Testis (tissue), 2 donors: ENCODE measurements at regions not wholly inside any gene's neighbourhood (a gene's known extent, or its start where the extent isn't known, plus 50 kb on each side); places are given as distances from the start of the nearest gene placed in this dataset.

Experiments
- DNase-seq: peaks from one replicate; pipeline ENCODE4 v3.0.0-alpha.2; 2019
- H3K27ac ChIP-seq, 2 donors: fragments of 200-600 bp; sonication (generic); one replicate each; pipeline ENCODE4 v1.5.1; 2019
- H3K27me3 ChIP-seq: fragments of 200-600 bp; sonication (generic); one replicate; pipeline ENCODE4 v1.5.1; 2019
- H3K36me3 ChIP-seq: fragments of 200-600 bp; sonication (generic); one replicate; pipeline ENCODE4 v1.5.1; 2017; ENCODE audit warnings: low read depth; ENCODE audit errors: missing control alignments
- H3K4me1 ChIP-seq: fragments of 200-600 bp; sonication (generic); one replicate; pipeline ENCODE4 v1.5.1; 2019
- H3K4me3 ChIP-seq, 2 donors: fragments of 200-600 bp; sonication (generic); one replicate each; pipeline ENCODE4 v1.5.1; 2017 to 2019
- H3K9me3 ChIP-seq: fragments of 200-600 bp; sonication (generic); one replicate; pipeline ENCODE4 v1.5.1; 2017
- POLR2A ChIP-seq: fragments of 450-650 bp; IDR thresholded peaks from one replicate; pipeline ENCODE4 v1.6.1; 2017; ENCODE audit warnings: antibody characterized with exemption, mild to moderate bottlenecking, moderate library complexity
- WGBS, 2 donors: methylation state at CpG; one replicate each; pipeline ENCODE4 v1.1.5; 2018; 5-methylcytosine and 5-hydroxymethylcytosine counted together
- intact Hi-C: fragments of 100-400 bp; cut with DNase I; formaldehyde crosslinking; loops from one replicate; pipeline ENCODE4 v1.15.1; 2023; ENCODE audit warnings: low total_unique reads
- TF ChIP-seq, protein P1 (sequence below), 3 experiments: fragments of 450-650 bp in 2 of 3; fragments of 200-600 bp in 1 of 3; sonication (generic) in 1 of 3; IDR thresholded peaks; one replicate each; pipeline ENCODE4 v1.5.1; 2016 to 2019; ENCODE audit warnings: antibody characterized with exemption in 3 of 3, mild to moderate bottlenecking in 2 of 3, moderate library complexity in 1 of 3

DNA sequence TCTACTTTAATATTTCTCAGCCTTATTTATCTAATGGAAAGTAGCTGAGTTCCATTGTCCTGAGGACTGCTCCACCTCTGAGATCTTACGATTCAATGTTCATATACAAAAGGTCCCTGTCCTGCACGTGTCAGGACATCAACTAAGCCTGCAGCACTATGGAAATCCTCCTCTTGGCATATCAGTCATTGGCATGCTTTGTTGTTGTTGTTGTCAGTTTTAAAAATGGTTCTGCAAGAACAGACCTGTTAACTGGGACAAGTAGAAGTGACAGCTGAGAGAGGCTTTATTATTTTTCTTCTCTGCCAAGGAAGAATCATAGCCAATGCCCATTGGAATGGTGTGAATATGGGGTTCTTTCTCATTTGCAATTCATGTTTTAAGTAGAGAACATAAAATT, 450.1 kb upstream of the PKDCC start:
- no peaks in the 10 kb centered on the region for H3K36me3 ChIP-seq
- TF ChIP-seq, protein P1, sequence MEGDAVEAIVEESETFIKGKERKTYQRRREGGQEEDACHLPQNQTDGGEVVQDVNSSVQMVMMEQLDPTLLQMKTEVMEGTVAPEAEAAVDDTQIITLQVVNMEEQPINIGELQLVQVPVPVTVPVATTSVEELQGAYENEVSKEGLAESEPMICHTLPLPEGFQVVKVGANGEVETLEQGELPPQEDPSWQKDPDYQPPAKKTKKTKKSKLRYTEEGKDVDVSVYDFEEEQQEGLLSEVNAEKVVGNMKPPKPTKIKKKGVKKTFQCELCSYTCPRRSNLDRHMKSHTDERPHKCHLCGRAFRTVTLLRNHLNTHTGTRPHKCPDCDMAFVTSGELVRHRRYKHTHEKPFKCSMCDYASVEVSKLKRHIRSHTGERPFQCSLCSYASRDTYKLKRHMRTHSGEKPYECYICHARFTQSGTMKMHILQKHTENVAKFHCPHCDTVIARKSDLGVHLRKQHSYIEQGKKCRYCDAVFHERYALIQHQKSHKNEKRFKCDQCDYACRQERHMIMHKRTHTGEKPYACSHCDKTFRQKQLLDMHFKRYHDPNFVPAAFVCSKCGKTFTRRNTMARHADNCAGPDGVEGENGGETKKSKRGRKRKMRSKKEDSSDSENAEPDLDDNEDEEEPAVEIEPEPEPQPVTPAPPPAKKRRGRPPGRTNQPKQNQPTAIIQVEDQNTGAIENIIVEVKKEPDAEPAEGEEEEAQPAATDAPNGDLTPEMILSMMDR (IDR thresholded peaks at IDR 0.05): no peak
- TF ChIP-seq POLR2A: no peak
- intact Hi-C loops: no loop called here
- WGBS, 2 donors: 41 to 51% methylated on average over 2 of the region's 2 CpGs
- H3K4me1 ChIP-seq: peaks cover 52% of the 10 kb centered on the region
- no peaks in the 10 kb centered on the region for H3K27me3 ChIP-seq
- no peaks in the 10 kb centered on the region for H3K9me3 ChIP-seq
- DNase-seq: no peak
- peak overlapping the region; percentile 87 to 88 for H3K27ac ChIP-seq
- no peak overlapping the region for H3K4me3 ChIP-seq

DNA sequence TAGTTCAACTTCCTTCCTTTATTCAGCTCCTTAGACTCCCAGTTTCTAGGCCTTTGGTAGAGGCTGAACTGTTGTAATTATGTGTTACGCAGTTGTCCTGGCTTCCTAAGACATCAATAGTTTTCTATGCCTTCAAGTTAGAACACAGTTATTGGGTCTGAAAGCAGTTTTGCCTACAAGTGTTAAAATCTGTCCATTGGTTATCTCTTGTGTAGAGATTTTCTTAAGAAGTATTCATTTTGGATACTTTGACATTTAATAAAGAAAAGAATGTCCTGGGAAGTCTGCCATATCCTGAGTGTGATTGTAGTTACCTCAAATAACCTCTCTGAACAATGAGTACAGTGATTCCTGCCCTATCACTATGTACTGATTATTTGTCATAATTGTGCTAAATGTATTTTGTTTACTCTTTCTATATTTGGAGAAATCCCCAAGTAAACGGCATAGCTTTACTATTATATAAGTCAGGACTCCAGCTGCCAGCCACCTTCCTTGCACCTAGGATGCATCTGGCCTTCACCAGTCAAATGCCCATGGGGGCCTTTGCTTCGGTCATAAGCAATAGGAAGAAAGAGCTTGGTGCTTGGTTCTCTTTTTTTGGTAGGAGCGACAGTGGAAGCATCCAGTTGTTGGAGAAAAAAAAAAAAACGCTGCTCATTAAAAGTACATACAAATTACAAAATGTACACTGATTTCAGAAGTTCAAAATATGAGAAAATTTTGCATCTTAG, 449.5 kb upstream of the PKDCC start:
- intact Hi-C loops: no loop called here
- TF ChIP-seq, protein P1 (IDR thresholded peaks at IDR 0.05): no peak
- TF ChIP-seq POLR2A: no peak
- Histone ChIP-seq H3K4me3 (no peak overlapping the region), H3K36me3 (no peaks in the 10 kb centered on the region), H3K27me3 (no peaks in the 10 kb centered on the region), H3K9me3 (no peaks in the 10 kb centered on the region), H3K4me1 (peaks cover 54% of the 10 kb centered on the region), H3K27ac (peak overlapping the region; percentile 87 to 88)
- 24 to 31% methylated on average over 5 of the region's 5 CpGs for WGBS, 2 donors
- DNase-seq: peak; percentile 64

DNA sequence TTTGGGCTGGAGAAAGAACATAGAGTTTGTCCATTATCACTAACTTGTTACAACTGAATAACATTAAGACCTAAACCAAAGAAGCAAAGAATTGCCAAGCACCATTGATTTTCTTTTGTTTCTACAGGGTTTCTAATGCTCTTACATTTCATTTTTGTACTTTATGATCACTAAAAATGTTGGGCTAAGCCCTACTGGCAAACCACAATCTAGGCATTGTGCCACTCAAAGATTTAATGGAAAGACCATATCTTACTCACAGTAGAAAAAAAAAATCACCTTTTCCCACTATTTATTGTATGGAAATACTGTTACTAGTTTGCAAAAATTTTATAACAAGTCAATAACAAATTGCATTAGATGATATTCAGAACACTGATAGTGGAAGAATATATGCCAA, 447.4 kb upstream of the PKDCC start:
- Histone ChIP-seq H3K27me3 (no peaks in the 10 kb centered on the region), H3K4me3 (no peak overlapping the region), H3K36me3 (no peaks in the 10 kb centered on the region), H3K9me3 (no peaks in the 10 kb centered on the region), H3K27ac (peak overlapping the region; percentile 87 to 88), H3K4me1 (peaks cover 62% of the 10 kb centered on the region)
- no peak for DNase-seq
- TF ChIP-seq POLR2A: no peak
- TF ChIP-seq, protein P1 (IDR thresholded peaks at IDR 0.05): no peak
- intact Hi-C loops: no loop called here

DNA sequence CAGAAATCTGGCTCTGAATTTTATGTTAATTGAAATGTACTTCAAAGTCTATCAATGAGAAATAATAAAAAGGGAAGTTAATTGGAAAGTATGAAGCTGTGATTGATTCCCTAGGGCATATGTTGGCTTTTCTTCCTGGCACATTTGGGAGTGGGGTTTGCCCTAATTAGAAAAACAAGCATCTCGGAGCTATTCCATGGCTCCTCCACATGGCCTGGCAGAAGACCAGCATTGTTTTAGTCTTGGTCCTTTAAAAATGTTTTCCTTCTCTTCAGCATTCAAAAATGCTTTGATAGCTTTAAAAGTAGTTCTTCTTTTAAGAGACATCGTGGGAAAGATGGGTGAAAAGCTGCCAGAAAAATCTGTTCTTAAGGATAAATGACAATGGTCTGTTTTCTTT, 445.5 kb upstream of the PKDCC start:
- DNase-seq: peak; percentile 55
- H3K4me3 ChIP-seq: no peak overlapping the region
- no peaks in the 10 kb centered on the region for H3K27me3 ChIP-seq
- H3K9me3 ChIP-seq: no peaks in the 10 kb centered on the region
- no peaks in the 10 kb centered on the region for H3K36me3 ChIP-seq
- TF ChIP-seq POLR2A: no peak
- TF ChIP-seq, protein P1 (IDR thresholded peaks at IDR 0.05): no peak
- 22 to 31% methylated on average over 2 of the region's 2 CpGs for WGBS, 2 donors
- peak overlapping the region; percentile 16 to 87 for H3K27ac ChIP-seq
- intact Hi-C loops: no loop called here
- H3K4me1 ChIP-seq: peaks cover 51% of the 10 kb centered on the region

DNA sequence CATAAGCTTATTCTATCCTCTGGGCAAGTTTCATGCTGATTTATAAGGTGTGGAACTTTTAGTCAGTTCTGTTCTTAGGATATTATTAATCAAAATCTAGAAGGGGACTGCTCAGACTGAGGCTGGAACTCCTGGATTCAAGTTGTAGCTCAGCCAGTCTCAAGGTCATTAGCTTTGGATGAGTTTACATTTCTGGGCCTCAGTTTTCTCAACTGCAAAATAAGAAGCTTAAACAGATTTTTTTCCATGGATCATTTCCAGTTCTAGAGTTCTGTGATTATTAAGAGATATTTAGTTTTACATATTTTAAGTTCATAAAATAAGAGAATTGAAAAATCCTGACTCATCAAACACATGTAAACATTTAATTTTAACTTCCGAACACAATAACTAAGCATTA, 442.5 kb upstream of the PKDCC start:
- 77 to 83% methylated on average over 1 of the region's 1 CpG for WGBS, 2 donors
- Histone ChIP-seq H3K9me3 (no peaks in the 10 kb centered on the region), H3K36me3 (no peaks in the 10 kb centered on the region), H3K27me3 (no peaks in the 10 kb centered on the region), H3K4me1 (peaks cover 23% of the 10 kb centered on the region), H3K27ac (peak overlapping the region; percentile 44 to 54), H3K4me3 (no peak overlapping the region)
- intact Hi-C loops: no loop called here
- DNase-seq: no peak
- TF ChIP-seq POLR2A: no peak
- TF ChIP-seq, protein P1 (IDR thresholded peaks at IDR 0.05): no peak
